IMR-90 (cell line): ENCODE measurements at regions not wholly inside any gene's neighbourhood (a gene's known extent, or its start where the extent isn't known, plus 50 kb on each side); places are given as distances from the start of the nearest gene placed in this dataset.

ENCODE experiments used
- ATAC-seq: fragments of 200-7000 bp; cut with Tn5 transposase; 2 replicates; pipeline ENCODE4 v1.9.1; 2020; ENCODE audit warnings: low read depth, mild to moderate bottlenecking, moderate library complexity
- BruUV-seq: library from RNA; stranded (reverse); fragments of 400-500 nt; replicated peaks from 2 replicates; lab custom pipeline; 2021; lab: Mats Ljungman, UMichigan
- CTCF ChIA-PET: fragments of 300-600 bp; formaldehyde crosslinking; extraction: SDS; loops from one replicate; lab custom pipeline; 2021; ENCODE audit warnings: antibody characterized with exemption; lab: Yijun Ruan, JAX
- POLR2A ChIA-PET: fragments of 300-600 bp; sonication (Branson Sonifier 250); formaldehyde crosslinking; loops from one replicate; lab custom pipeline; 2022; ENCODE audit warnings: antibody characterized with exemption; ENCODE audit not compliant: unreplicated experiment; lab: Charles Lee
- DNase-seq: peaks from one replicate; pipeline ENCODE4 v3.0.0; 2013
- H2AFZ ChIP-seq: replicated peaks from 2 replicates; pipeline ENCODE3; 2013; ENCODE audit warnings: low read length, mild to moderate bottlenecking; ENCODE audit not compliant: poor library complexity
- H2AK5ac ChIP-seq: 2 replicates; pipeline ENCODE4 v1.6.1; 2013; ENCODE audit warnings: low read depth, low read length, inconsistent platforms
- H2AK9ac ChIP-seq: replicated peaks from 2 replicates; pipeline ENCODE3; 2013; ENCODE audit warnings: mild to moderate bottlenecking, low read depth, low read length, moderate library complexity; ENCODE audit not compliant: poor library complexity
- H2BK120ac ChIP-seq: 2 replicates; pipeline ENCODE4 v1.6.1; 2013; ENCODE audit warnings: low read depth, low read length, inconsistent platforms
- H2BK15ac ChIP-seq: 3 replicates; pipeline ENCODE4 v1.6.1; 2013; ENCODE audit warnings: low read depth, low read length, inconsistent platforms
- H2BK20ac ChIP-seq: 2 replicates; pipeline ENCODE4 v1.6.1; 2013; ENCODE audit warnings: low read depth, mild to moderate bottlenecking, inconsistent platforms, low read length, moderate library complexity
- H2BK5ac ChIP-seq: 2 replicates; pipeline ENCODE4 v1.6.1; 2013; ENCODE audit warnings: mild to moderate bottlenecking, low read depth, low read length, inconsistent platforms; ENCODE audit not compliant: poor library complexity, severe bottlenecking
- H3K14ac ChIP-seq: replicated peaks from 2 replicates; pipeline ENCODE4 v1.6.1; 2013; ENCODE audit warnings: low read depth, low read length, inconsistent platforms
- H3K18ac ChIP-seq: 2 replicates; pipeline ENCODE4 v1.6.1; 2013; ENCODE audit warnings: low read depth, low read length, control low read depth
- H3K23ac ChIP-seq: 2 replicates; pipeline ENCODE4 v1.6.1; 2013; ENCODE audit warnings: low read depth, low read length, inconsistent platforms
- H3K27ac ChIP-seq: 2 replicates; pipeline ENCODE4 v1.5.1; 2013; ENCODE audit warnings: mild to moderate bottlenecking, control low read depth, low read length; ENCODE audit not compliant: insufficient read depth
- H3K27me3 ChIP-seq: 2 replicates; pipeline ENCODE4 v1.6.1; 2013; ENCODE audit warnings: low read length; ENCODE audit not compliant: control insufficient read depth, insufficient read depth
- H3K36me3 ChIP-seq: 2 replicates; pipeline ENCODE4 v1.6.1; 2013; ENCODE audit warnings: low read length, mixed read lengths; ENCODE audit not compliant: control insufficient read depth, insufficient read depth
- H3K4ac ChIP-seq: 2 replicates; pipeline ENCODE4 v1.6.1; 2013; ENCODE audit warnings: low read depth, low read length, inconsistent platforms
- H3K4me1 ChIP-seq: 2 replicates; pipeline ENCODE4 v1.6.1; 2013; ENCODE audit warnings: low read length, mixed read lengths; ENCODE audit not compliant: control insufficient read depth, insufficient read depth
- H3K4me2 ChIP-seq: 2 replicates; pipeline ENCODE4 v1.6.1; 2013; ENCODE audit warnings: low read depth, mild to moderate bottlenecking, control low read depth, low read length, moderate library complexity
- H3K4me3 ChIP-seq: 2 replicates; pipeline ENCODE4 v1.5.1; 2013; ENCODE audit warnings: low read depth, mild to moderate bottlenecking, control low read depth, low read length, moderate library complexity; ENCODE audit not compliant: insufficient read depth
- H3K56ac ChIP-seq: 2 replicates; pipeline ENCODE4 v1.6.1; 2013; ENCODE audit warnings: low read length, inconsistent platforms; ENCODE audit not compliant: insufficient read depth; ENCODE audit errors: extremely low read depth
- H3K79me1 ChIP-seq, 2 experiments: 2 replicates each; pipeline ENCODE4 v1.6.1; 2013; ENCODE audit warnings: low read length in 2 of 2, inconsistent platforms in 1 of 2, low read depth in 1 of 2
- H3K9ac ChIP-seq: 2 replicates; pipeline ENCODE4 v1.6.1; 2013; ENCODE audit warnings: low read depth, low read length, control low read depth
- H3K9me1 ChIP-seq: 2 replicates; pipeline ENCODE4 v1.6.1; 2013; ENCODE audit warnings: low read length, inconsistent platforms; ENCODE audit not compliant: insufficient read depth
- H3K9me3 ChIP-seq: 2 replicates; pipeline ENCODE4 v1.6.1; 2013; ENCODE audit warnings: low read length; ENCODE audit not compliant: control insufficient read depth, insufficient read depth
- H4K20me1 ChIP-seq: 2 replicates; pipeline ENCODE4 v1.6.1; 2013; ENCODE audit warnings: low read length, inconsistent platforms; ENCODE audit not compliant: insufficient read depth
- H4K5ac ChIP-seq: 2 replicates; pipeline ENCODE4 v1.6.1; 2013; ENCODE audit warnings: mild to moderate bottlenecking, low read depth, low read length, control low read depth
- H4K8ac ChIP-seq, 2 experiments: 2 replicates each; pipeline ENCODE4 v1.6.1; 2013; ENCODE audit warnings: low read depth in 2 of 2, low read length in 2 of 2, control low read depth in 1 of 2, inconsistent platforms in 1 of 2
- H4K91ac ChIP-seq: 2 replicates; pipeline ENCODE4 v1.6.1; 2013; ENCODE audit warnings: low read depth, low read length, inconsistent platforms; ENCODE audit not compliant: insufficient read depth
- BHLHE40 ChIP-seq: fragments of 150-350 bp; IDR thresholded peaks from 2 replicates; pipeline ENCODE4 v1.6.1; 2016; ENCODE audit warnings: mild to moderate bottlenecking, low read depth, low read length
- CTCF ChIP-seq: conservative IDR thresholded peaks from 2 replicates; pipeline ENCODE4 v1.5.1; 2012; ENCODE audit warnings: mild to moderate bottlenecking, low read depth, low read length, improper control_type of control experiment
- ELK1 ChIP-seq: fragments of 150-350 bp; IDR thresholded peaks from 2 replicates; pipeline ENCODE4 v1.6.1; 2016; ENCODE audit warnings: low read depth, mild to moderate bottlenecking, low read length, moderate library complexity, borderline replicate concordance
- MAFK ChIP-seq: IDR thresholded peaks from 2 replicates; pipeline ENCODE4 v1.6.1; 2012; ENCODE audit warnings: low read depth, low read length, improper control_type of control experiment
- RCOR1 ChIP-seq: IDR thresholded peaks from 2 replicates; pipeline ENCODE4 v1.6.1; 2012; ENCODE audit warnings: mild to moderate bottlenecking, low read length, improper control_type of control experiment; ENCODE audit not compliant: insufficient replicate concordance
- WGBS, 2 experiments: methylation state at CpG; one replicate each; pipeline versions ENCODE4 v1.1.5 to v1.1.7; 2013; ENCODE audit warnings: missing lambda C conversion rate in 2 of 2; ENCODE audit not compliant: insufficient read length in 1 of 2; ENCODE audit errors: extremely low coverage in 2 of 2; 5-methylcytosine and 5-hydroxymethylcytosine counted together
- dilution Hi-C: fragments of 300-500 bp; cut with HindIII; formaldehyde crosslinking; loops from one replicate; pipeline ENCODE4 v1.14.3; 2018; ENCODE audit warnings: low sequenced_read_pairs; ENCODE audit not compliant: unreplicated experiment
- in situ Hi-C: fragments of 300-500 bp; cut with MboI; formaldehyde crosslinking; loops from 3 replicates; pipeline ENCODE4 v1.14.3; 2019; ENCODE audit warnings: low sequenced_read_pairs, inconsistent platforms, mixed read lengths
- intact Hi-C: fragments of 100-400 bp; cut with micrococcal nuclease; formaldehyde crosslinking; loops from 2 replicates; pipeline ENCODE4 v1.10.0; 2022
- TF ChIP-seq, protein P1 (sequence below): fragments of 150-350 bp; IDR thresholded peaks from 2 replicates; pipeline ENCODE4 v1.6.1; 2017; ENCODE audit warnings: mild to moderate bottlenecking, antibody characterized with exemption, low read length, low read depth

- no peaks in the 10 kb centered on the region; the same call in 1 of the 2 replicates for H3K9me1 ChIP-seq
- H3K4me2 ChIP-seq: no peak overlapping the region
- H4K20me1 ChIP-seq: no peaks in the 10 kb centered on the region
- H3K14ac ChIP-seq: no peak overlapping the region
- H2AK5ac ChIP-seq: no peak overlapping the region
- H2AFZ ChIP-seq: no peak overlapping the region
- intact Hi-C loops: no loop called here
- H4K8ac ChIP-seq: no peak overlapping the region
- no peak overlapping the region for H3K4me3 ChIP-seq
- no peak overlapping the region for H3K27ac ChIP-seq
- no peaks in the 10 kb centered on the region for H3K36me3 ChIP-seq
- H4K91ac ChIP-seq: no peak overlapping the region
- H2BK5ac ChIP-seq: no peak overlapping the region
- no peak overlapping the region for H3K56ac ChIP-seq
- no TSS peak for BruUV-seq
- no peak overlapping the region for H4K5ac ChIP-seq
- no peak overlapping the region for H3K23ac ChIP-seq
- H3K27me3 ChIP-seq: peaks cover 13% of the 10 kb centered on the region
- in situ Hi-C loops: no loop called here
- TF ChIP-seq MAFK: no peak
- TF ChIP-seq BHLHE40: no peak
- TF ChIP-seq RCOR1: no peak
- no peak for TF ChIP-seq ELK1
- TF ChIP-seq CTCF: no peak
- TF ChIP-seq, protein P1, sequence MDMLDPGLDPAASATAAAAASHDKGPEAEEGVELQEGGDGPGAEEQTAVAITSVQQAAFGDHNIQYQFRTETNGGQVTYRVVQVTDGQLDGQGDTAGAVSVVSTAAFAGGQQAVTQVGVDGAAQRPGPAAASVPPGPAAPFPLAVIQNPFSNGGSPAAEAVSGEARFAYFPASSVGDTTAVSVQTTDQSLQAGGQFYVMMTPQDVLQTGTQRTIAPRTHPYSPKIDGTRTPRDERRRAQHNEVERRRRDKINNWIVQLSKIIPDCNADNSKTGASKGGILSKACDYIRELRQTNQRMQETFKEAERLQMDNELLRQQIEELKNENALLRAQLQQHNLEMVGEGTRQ: no peak
- dilution Hi-C loops: no loop called here
- no peak overlapping the region for H2BK20ac ChIP-seq
- no peak overlapping the region for H2AK9ac ChIP-seq
- H3K9me3 ChIP-seq: no peaks in the 10 kb centered on the region
- H3K9ac ChIP-seq: no peak overlapping the region
- H2BK120ac ChIP-seq: no peak overlapping the region
- no peak overlapping the region for H3K4ac ChIP-seq
- WGBS, 2 experiments: 82% methylated on average over 2 of the region's 6 CpGs; no CpG with 5 or more reads in 1 of the 2 experiments
- ChIA-PET CTCF (no interaction called here), POLR2A (no interaction called here)
- H3K79me1 ChIP-seq: no peaks in the 10 kb centered on the region
- no peak overlapping the region for H2BK15ac ChIP-seq
- peaks cover 9% of the 10 kb centered on the region for H3K4me1 ChIP-seq
- no peak overlapping the region for H3K18ac ChIP-seq
- no peak for DNase-seq
- ATAC-seq: no peak
Observed at GRCh38 chr11:115608976-115609375, 104.8 kb upstream of the CADM1 start.
